ENCODE measurements at regions not wholly inside any gene's neighbourhood (a gene's known extent, or its start where the extent isn't known, plus 50 kb on each side); places are given as distances from the start of the nearest gene placed in this dataset.
"Not testable (repeated sequence)": the region's sequence is repeated elsewhere in the genome, so short reads cannot be mapped to it uniquely, and the experiment has no call there.

GRCh38 chr1:83295594-83295993, 703.3 kb downstream of the TTLL7 start:
- not testable (repeated sequence) for TF ChIP-seq POLR2AphosphoS5 (IDR thresholded peaks at IDR 0.05; ENCODE audit: borderline replicate concordance, low read depth, low read length); EZH2 (IDR thresholded peaks at IDR 0.05); FOXP2 (optimal IDR thresholded peaks at IDR 0.05; ENCODE audit: control extremely low read depth, extremely low read length, insufficient read depth)

Data from SK-N-MC (cell line).